ENCODE measurements at regions not wholly inside any gene's neighbourhood (a gene's known extent, or its start where the extent isn't known, plus 50 kb on each side); places are given as distances from the start of the nearest gene placed in this dataset.

DNA sequence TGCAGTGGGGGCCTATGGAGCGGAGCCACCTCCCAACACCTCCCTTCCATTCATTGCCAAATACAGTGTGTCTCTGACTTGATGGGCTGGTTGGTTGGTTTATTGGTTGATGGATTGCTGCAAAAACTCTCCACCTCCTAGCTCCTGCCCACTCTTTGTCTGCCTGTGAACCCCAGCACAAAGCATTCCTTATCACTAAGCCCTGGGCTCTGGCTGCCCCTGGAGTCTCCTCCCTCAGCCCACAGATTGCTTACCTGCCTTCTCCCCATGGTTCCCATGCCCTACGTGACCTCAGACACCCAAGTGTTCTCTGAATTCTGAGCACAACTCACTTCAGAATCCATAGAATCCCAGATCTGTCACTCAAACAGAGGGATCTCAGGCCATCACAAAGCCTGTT, 139.1 kb upstream of the TPM1 start:
- no peak overlapping the region for H2AFZ ChIP-seq (ENCODE audit: insufficient read depth, low read depth, low read length, poor library complexity, severe bottlenecking)
- no peak overlapping the region for H3K4me3 Mint-ChIP-seq
- POLR2A ChIA-PET = no interaction called here
- no peaks in the 10 kb centered on the region for H3K27me3 ChIP-seq (replicated peaks in 1 of 4; ENCODE audit: control extremely low read depth in 1 of 4, control insufficient read depth in 3 of 4, insufficient read depth in 4 of 4, low read length in 3 of 4)
- H3K4me1 Mint-ChIP-seq = no peaks in the 10 kb centered on the region
- H3K36me3 ChIP-seq (replicated peaks in 1 of 2; ENCODE audit: control extremely low read depth in 1 of 2, control insufficient read depth in 1 of 2, extremely low read depth in 1 of 2, insufficient read depth in 2 of 2, low read length in 1 of 2) = no peaks in the 10 kb centered on the region
- TF ChIP-seq, protein P1, sequence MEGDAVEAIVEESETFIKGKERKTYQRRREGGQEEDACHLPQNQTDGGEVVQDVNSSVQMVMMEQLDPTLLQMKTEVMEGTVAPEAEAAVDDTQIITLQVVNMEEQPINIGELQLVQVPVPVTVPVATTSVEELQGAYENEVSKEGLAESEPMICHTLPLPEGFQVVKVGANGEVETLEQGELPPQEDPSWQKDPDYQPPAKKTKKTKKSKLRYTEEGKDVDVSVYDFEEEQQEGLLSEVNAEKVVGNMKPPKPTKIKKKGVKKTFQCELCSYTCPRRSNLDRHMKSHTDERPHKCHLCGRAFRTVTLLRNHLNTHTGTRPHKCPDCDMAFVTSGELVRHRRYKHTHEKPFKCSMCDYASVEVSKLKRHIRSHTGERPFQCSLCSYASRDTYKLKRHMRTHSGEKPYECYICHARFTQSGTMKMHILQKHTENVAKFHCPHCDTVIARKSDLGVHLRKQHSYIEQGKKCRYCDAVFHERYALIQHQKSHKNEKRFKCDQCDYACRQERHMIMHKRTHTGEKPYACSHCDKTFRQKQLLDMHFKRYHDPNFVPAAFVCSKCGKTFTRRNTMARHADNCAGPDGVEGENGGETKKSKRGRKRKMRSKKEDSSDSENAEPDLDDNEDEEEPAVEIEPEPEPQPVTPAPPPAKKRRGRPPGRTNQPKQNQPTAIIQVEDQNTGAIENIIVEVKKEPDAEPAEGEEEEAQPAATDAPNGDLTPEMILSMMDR (IDR thresholded peaks at IDR 0.05) = no peak
- TF ChIP-seq EZH2 (IDR thresholded peaks at IDR 0.05; ENCODE audit: borderline replicate concordance, insufficient read depth, low read depth, low read length, poor library complexity, severe bottlenecking) = no peak
- H3K9ac ChIP-seq (ENCODE audit: low read length) = no peak overlapping the region
- intact Hi-C loops (cut with micrococcal nuclease) = no loop called here
- WGBS (ENCODE audit: insufficient coverage) = 78% methylated on average over 1 of the region's 2 CpGs
- H3K27me3 Mint-ChIP-seq = peaks cover 2% of the 10 kb centered on the region
- H3K4me2 ChIP-seq (replicated peaks; ENCODE audit: low read depth, low read length, poor library complexity, severe bottlenecking) = no peak overlapping the region
- CTCF ChIA-PET = no interaction called here
- H3K4me1 ChIP-seq (ENCODE audit: control insufficient read depth in 2 of 2, insufficient read depth in 2 of 2, low read length in 2 of 2) = no peaks in the 10 kb centered on the region
- no peak overlapping the region for H3K4me3 ChIP-seq (ENCODE audit: control extremely low read depth in 1 of 5, extremely low read depth in 1 of 5, insufficient read depth in 1 of 5, low read depth in 2 of 5, low read length in 4 of 5)
- H3K9me3 ChIP-seq (ENCODE audit: control extremely low read depth in 1 of 3, control insufficient read depth in 2 of 3, insufficient read depth in 1 of 3, low read length in 2 of 3) = no peaks in the 10 kb centered on the region
- no peak for ATAC-seq (ENCODE audit: low read depth)
- H3K9me3 Mint-ChIP-seq (ENCODE audit: insufficient read depth) = no peaks in the 10 kb centered on the region
- H3K79me2 ChIP-seq (ENCODE audit: control insufficient read depth, insufficient read depth, low read length) = no peaks in the 10 kb centered on the region
- no peak overlapping the region for H3K27ac Mint-ChIP-seq
- no peak for DNase-seq
- H3K27ac ChIP-seq (ENCODE audit: low read length in 2 of 2) = no peak overlapping the region
- no peaks in the 10 kb centered on the region for H4K20me1 ChIP-seq (ENCODE audit: control insufficient read depth, insufficient read depth, low read length, poor library complexity, severe bottlenecking)

GRCh38 chr15:62904041-62904910, 138.3 kb upstream of the TPM1 start:
- ATAC-seq (ENCODE audit: low read depth) (no peak), DNase-seq (no peak)
- POLR2A ChIA-PET = no interaction called here
- Histone ChIP-seq H3K36me3 (replicated peaks in 1 of 2; ENCODE audit: control extremely low read depth in 1 of 2, control insufficient read depth in 1 of 2, extremely low read depth in 1 of 2, insufficient read depth in 2 of 2, low read length in 1 of 2) (no peaks in the 10 kb centered on the region), H3K9me3 (ENCODE audit: control extremely low read depth in 1 of 3, control insufficient read depth in 2 of 3, insufficient read depth in 1 of 3, low read length in 2 of 3) (no peaks in the 10 kb centered on the region), H3K9ac (ENCODE audit: low read length) (no peak overlapping the region), H3K4me3 (ENCODE audit: control extremely low read depth in 1 of 5, extremely low read depth in 1 of 5, insufficient read depth in 1 of 5, low read depth in 2 of 5, low read length in 4 of 5) (no peak overlapping the region), H3K79me2 (ENCODE audit: control insufficient read depth, insufficient read depth, low read length) (no peaks in the 10 kb centered on the region), H3K4me1 (ENCODE audit: control insufficient read depth in 2 of 2, insufficient read depth in 2 of 2, low read length in 2 of 2) (no peaks in the 10 kb centered on the region), H3K27ac (ENCODE audit: low read length in 2 of 2) (no peak overlapping the region), H2AFZ (ENCODE audit: insufficient read depth, low read depth, low read length, poor library complexity, severe bottlenecking) (no peak overlapping the region), H3K4me2 (replicated peaks; ENCODE audit: low read depth, low read length, poor library complexity, severe bottlenecking) (no peak overlapping the region), H3K27me3 (replicated peaks in 1 of 4; ENCODE audit: control extremely low read depth in 1 of 4, control insufficient read depth in 3 of 4, insufficient read depth in 4 of 4, low read length in 3 of 4) (no peaks in the 10 kb centered on the region), H4K20me1 (ENCODE audit: control insufficient read depth, insufficient read depth, low read length, poor library complexity, severe bottlenecking) (no peaks in the 10 kb centered on the region)
- Mint-ChIP-seq H3K27ac (no peak overlapping the region), H3K4me1 (no peaks in the 10 kb centered on the region), H3K9me3 (ENCODE audit: insufficient read depth) (no peaks in the 10 kb centered on the region), H3K27me3 (no peaks in the 10 kb centered on the region), H3K4me3 (no peak overlapping the region)
- 85% methylated on average over 7 of the region's 8 CpGs for WGBS (ENCODE audit: insufficient coverage)
- intact Hi-C loops (cut with micrococcal nuclease) = no loop called here
- no peak for TF ChIP-seq EZH2 (IDR thresholded peaks at IDR 0.05; ENCODE audit: borderline replicate concordance, insufficient read depth, low read depth, low read length, poor library complexity, severe bottlenecking)
- TF ChIP-seq, protein P1 (IDR thresholded peaks at IDR 0.05) = no peak
- CTCF ChIA-PET = no interaction called here

Data from B cell (primary cell).